ENCODE measurements at regions not wholly inside any gene's neighbourhood (a gene's known extent, or its start where the extent isn't known, plus 50 kb on each side); places are given as distances from the start of the nearest gene placed in this dataset.

DNA sequence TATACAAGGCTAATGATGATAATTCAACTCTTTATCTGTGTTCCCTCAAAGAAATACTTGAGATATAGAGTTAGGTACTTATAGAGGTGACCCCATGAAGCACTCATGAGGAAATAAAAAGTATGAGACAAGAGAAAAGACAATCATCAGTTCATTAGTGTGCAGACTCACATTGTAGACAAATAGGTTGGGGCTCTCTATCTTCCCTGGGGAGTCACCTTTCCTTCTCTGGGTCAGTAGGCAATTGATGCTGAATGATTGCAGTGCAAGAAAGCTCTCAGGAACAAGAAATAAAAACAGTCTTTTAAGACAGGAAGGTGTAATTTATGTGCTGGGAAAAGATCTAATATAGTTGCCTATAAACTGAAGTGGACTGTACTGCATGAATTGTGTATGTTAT, 1357.6 kb upstream of the EPHA6 start:
- TF ChIP-seq CTCF (IDR thresholded peaks at IDR 0.05; ENCODE audit: low read depth, low read length, poor library complexity, severe bottlenecking) (no peak), EZH2phosphoT487 (IDR thresholded peaks at IDR 0.05; ENCODE audit: borderline replicate concordance, low read length) (no peak)

Data from DOHH2 (cell line).